ENCODE measurements at regions not wholly inside any gene's neighbourhood (a gene's known extent, or its start where the extent isn't known, plus 50 kb on each side); places are given as distances from the start of the nearest gene placed in this dataset.

DNA sequence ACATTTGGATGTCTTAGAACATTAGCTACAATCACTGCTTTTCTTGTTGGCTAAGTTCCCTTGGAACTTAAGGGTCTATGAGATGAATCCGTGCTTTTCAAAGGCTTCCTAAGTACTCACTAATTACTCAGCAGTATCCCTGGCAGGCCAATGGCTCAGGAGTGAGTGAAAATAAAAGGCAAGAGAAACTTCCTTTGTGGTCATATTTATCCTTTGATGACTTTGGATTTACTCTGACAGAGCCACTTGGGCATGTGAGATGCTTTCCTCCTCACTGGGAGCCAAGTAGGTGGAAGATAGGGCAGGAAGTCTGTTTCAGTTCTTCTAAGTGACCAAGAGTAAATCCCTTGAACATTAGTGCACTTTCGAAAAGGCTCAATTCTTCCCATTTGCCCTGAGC is 224.3 kb upstream of the FOXA2 start:
- H3K27me3 ChIP-seq (replicated peaks): no peaks in the 10 kb centered on the region
- H3K4me3 ChIP-seq (ENCODE audit: low read depth, low read length): no peak overlapping the region
- no peak for DNase-seq
- TF ChIP-seq, protein P1, sequence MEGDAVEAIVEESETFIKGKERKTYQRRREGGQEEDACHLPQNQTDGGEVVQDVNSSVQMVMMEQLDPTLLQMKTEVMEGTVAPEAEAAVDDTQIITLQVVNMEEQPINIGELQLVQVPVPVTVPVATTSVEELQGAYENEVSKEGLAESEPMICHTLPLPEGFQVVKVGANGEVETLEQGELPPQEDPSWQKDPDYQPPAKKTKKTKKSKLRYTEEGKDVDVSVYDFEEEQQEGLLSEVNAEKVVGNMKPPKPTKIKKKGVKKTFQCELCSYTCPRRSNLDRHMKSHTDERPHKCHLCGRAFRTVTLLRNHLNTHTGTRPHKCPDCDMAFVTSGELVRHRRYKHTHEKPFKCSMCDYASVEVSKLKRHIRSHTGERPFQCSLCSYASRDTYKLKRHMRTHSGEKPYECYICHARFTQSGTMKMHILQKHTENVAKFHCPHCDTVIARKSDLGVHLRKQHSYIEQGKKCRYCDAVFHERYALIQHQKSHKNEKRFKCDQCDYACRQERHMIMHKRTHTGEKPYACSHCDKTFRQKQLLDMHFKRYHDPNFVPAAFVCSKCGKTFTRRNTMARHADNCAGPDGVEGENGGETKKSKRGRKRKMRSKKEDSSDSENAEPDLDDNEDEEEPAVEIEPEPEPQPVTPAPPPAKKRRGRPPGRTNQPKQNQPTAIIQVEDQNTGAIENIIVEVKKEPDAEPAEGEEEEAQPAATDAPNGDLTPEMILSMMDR (IDR thresholded peaks at IDR 0.05; ENCODE audit: low read depth, low read length, missing control alignments): no peak
- H3K27ac ChIP-seq: no peak overlapping the region
- no peaks in the 10 kb centered on the region for H3K36me3 ChIP-seq (replicated peaks)
- in situ Hi-C loops (cut with HindIII; ENCODE audit: low pct_ligation_motif_present, low sequenced_read_pairs): no loop called here

DNA sequence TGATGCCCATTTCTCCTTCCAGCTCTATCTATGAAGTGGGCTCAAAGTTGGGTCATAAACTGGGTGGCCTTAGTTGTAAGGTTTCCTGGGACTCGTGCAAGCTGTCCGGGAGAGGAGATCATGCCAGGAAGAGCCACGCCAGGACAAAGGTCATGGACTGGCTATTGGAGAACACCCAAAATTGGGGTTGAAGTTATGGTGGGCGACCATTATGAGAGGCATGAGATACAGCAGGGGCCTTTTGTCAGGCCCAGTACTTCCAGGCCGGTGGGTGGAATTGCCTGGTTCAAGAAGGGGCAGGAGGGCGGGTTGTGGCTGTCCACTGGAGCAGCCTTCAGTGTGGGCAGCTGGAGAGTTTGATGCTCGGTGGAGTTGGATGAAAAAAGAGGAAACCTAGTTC is 225.1 kb upstream of the SSTR4 start:
- Histone ChIP-seq H3K36me3 (replicated peaks) (no peaks in the 10 kb centered on the region), H3K27ac (no peak overlapping the region), H3K27me3 (replicated peaks) (no peaks in the 10 kb centered on the region), H3K4me3 (ENCODE audit: low read depth, low read length) (no peak overlapping the region)
- no peak for DNase-seq
- TF ChIP-seq, protein P1 (IDR thresholded peaks at IDR 0.05; ENCODE audit: low read depth, low read length, missing control alignments): no peak
- in situ Hi-C loops (cut with HindIII; ENCODE audit: low pct_ligation_motif_present, low sequenced_read_pairs): no loop called here

DNA sequence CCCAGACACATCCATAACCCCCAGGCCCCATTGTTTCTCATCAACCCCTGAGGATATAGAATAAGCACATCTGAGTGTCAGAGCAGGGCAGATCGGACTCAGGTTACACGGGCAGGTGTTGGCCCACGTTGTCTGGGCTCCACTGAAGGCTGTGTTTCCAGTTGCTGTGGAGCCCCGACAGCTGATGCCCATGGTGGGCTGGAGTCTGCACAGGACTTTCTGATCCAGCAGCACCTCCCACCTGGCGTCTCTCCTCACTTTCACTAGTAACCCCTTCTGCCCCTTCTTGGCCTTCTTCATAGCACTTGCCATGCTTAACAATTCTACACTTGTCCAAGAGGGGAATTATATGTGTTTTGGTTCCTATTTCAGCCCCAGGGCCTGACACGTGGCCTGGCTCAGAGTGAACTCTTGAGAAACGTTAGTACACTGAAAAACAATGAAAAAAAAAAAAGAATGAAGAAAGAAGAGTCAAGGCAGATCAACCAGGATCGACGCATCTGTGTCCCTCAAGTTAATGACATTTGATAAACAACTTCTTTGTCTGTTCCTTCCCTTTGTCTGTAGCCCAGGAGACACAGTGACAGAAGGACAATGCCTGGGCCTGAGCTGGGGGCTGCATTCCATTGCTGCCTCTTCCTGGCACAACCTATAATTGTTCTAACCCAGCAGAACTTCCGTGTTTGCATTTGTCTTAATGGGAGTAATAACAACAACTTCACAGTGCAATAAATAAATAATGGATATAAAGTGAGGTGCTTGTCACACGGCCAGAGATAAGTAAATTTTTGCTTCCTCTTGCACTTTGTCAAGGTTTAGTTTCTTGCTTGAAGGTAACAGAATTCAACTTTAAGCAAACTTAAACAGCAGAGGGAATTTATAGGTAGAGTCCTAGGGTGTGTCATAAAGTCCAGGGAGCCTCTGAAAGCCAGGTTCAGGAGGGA is 224.2 kb upstream of the SSTR4 start:
- no peak overlapping the region for H3K4me3 ChIP-seq (ENCODE audit: low read depth, low read length)
- TF ChIP-seq, protein P1 (IDR thresholded peaks at IDR 0.05; ENCODE audit: low read depth, low read length, missing control alignments): no peak
- DNase-seq: no peak
- no peaks in the 10 kb centered on the region for H3K36me3 ChIP-seq (replicated peaks)
- H3K27me3 ChIP-seq (replicated peaks): no peaks in the 10 kb centered on the region
- H3K27ac ChIP-seq: no peak overlapping the region
- in situ Hi-C loops (cut with HindIII; ENCODE audit: low pct_ligation_motif_present, low sequenced_read_pairs): no loop called here

DNA sequence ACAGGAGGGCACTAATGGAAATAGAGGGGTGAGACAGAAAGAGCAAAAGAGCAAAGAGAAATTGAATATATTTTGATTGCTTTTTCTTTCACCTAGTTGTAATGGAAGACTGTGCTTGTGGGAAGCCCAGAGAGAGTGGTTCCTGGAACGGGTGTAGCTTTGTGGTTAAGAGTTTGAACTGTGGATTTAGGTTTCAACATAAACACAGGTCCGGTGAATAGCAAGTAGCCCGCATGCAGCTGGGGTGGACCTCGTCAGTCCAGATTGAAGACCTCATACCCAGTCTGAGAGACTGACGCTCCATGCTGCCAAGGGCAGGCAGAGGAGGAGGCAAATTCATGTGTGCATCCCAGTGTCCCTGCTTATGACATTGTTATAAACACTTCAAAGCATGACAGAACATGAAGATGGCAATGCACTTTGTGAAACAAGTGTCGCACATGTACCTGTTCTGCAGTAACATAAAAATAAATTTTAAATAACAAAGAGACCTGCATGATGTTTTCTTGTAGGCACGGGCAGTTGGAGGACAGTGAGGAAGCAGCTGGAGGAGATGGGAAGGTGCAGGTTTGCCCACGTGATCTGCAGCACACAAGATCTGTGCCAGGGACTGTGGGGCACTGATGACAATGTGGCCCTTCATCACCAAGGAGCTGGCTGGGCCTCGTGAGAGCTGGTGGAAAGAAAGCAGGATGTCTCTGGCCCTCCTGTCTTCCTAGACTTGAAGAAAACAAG is 220.5 kb upstream of the SSTR4 start:
- H3K36me3 ChIP-seq (replicated peaks): no peaks in the 10 kb centered on the region
- H3K27me3 ChIP-seq (replicated peaks): no peaks in the 10 kb centered on the region
- no peak for DNase-seq
- H3K4me3 ChIP-seq (ENCODE audit: low read depth, low read length): no peak overlapping the region
- in situ Hi-C loops (cut with HindIII; ENCODE audit: low pct_ligation_motif_present, low sequenced_read_pairs): no loop called here
- H3K27ac ChIP-seq: no peak overlapping the region
- TF ChIP-seq, protein P1 (IDR thresholded peaks at IDR 0.05; ENCODE audit: low read depth, low read length, missing control alignments): no peak

DNA sequence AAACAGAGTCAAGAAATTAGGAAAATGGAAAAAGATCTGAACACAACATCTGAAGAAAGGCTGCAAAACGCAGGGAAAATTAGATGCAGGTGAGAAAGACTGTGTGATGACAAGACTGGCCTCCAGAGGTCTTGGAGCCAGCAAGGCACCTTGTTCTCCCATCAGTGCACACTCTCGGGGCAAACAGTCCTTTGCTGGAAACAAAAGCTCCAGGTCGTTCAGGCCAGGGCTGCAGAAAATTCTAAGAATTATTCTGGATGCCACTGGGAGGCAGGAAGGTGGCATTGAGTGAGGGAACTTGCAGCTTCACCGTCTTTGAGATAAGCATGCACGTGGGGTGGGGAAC is 219.9 kb upstream of the SSTR4 start:
- Histone ChIP-seq H3K36me3 (replicated peaks) (no peaks in the 10 kb centered on the region), H3K27me3 (replicated peaks) (no peaks in the 10 kb centered on the region), H3K4me3 (ENCODE audit: low read depth, low read length) (no peak overlapping the region), H3K27ac (no peak overlapping the region)
- TF ChIP-seq, protein P1 (IDR thresholded peaks at IDR 0.05; ENCODE audit: low read depth, low read length, missing control alignments): no peak
- no peak for DNase-seq
- in situ Hi-C loops (cut with HindIII; ENCODE audit: low pct_ligation_motif_present, low sequenced_read_pairs): no loop called here
